ENCODE measurements at regions not wholly inside any gene's neighbourhood (a gene's known extent, or its start where the extent isn't known, plus 50 kb on each side); places are given as distances from the start of the nearest gene placed in this dataset.
"Not testable (repeated sequence)": the region's sequence is repeated elsewhere in the genome, so short reads cannot be mapped to it uniquely, and the experiment has no call there.

DNA sequence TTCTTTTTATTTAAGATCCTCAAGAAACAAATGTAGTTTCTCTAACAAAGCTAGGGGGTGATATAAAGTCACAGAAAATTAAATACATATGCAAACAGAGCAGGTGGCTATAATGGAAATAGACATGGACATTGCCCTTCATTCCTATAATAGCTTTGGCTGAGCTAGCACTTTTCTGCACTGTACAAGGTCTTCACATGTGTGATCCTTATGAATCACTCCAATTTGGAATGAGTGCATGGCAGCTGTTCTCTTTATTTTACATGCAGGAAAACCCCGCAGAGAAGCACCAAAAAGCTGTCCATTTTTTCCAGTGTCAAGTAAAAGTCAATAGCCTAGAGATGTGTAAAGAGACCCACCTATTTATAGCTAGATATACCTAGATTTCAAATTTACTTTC, 747.4 kb upstream of the SLC8A1 start:
- Histone ChIP-seq H3K4me3 (no peak overlapping the region), H3K27ac (no peak overlapping the region)

DNA sequence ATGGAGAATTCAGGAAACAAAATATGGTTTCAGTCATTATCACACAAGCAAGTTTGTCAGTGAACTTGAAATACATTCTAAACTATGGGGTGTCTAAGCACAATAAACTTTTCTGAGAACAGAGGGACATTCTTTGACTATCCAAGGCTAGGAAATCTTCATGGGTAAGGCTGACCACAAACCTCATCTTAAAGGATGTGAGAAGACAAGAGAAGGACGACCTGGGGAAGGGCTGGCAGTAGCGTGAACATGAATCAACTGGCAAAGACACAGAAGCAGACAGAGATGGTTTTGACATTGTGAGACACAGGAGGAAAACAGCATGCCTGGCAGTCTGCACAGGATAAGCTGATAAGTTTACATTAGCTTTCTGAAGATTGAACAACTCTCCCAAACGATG, 752.4 kb upstream of the SLC8A1 start:
- Histone ChIP-seq H3K4me3 (no peak overlapping the region), H3K27ac (no peak overlapping the region)

DNA sequence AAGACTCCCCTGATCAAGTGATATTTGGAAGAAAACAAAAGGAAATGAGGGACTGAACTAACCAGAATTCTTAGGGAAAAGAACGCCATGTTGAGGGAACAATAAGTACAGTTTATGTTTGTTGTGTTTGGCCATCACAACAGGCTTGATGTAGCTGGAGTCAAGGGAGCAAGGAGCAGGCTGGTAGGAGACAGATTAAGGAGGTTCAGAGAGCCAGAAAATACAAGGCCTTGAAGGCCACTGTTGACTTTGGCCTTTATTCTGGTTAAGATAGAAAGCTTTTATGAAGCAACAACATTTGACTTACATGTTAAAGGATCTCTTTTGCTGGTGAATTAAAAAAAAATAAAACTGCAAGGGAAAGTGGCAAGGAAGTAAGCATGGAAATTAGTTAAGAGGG, 754.1 kb upstream of the SLC8A1 start:
- Histone ChIP-seq H3K4me3 (no peak overlapping the region), H3K27ac (no peak overlapping the region)

- H3K27ac ChIP-seq = no peak overlapping the region
- H3K4me3 ChIP-seq = no peak overlapping the region
Observed at GRCh38 chr2:41207578-41207977, 755.7 kb upstream of the SLC8A1 start.

GRCh38 chr2:41210030-41210429, 758.1 kb upstream of the SLC8A1 start:
- not testable (repeated sequence) for H3K27ac ChIP-seq, H3K4me3 ChIP-seq

- Histone ChIP-seq H3K4me3 (no peak overlapping the region), H3K27ac (no peak overlapping the region)
Observed at GRCh38 chr2:41216978-41217377, 765.1 kb upstream of the SLC8A1 start.

DNA sequence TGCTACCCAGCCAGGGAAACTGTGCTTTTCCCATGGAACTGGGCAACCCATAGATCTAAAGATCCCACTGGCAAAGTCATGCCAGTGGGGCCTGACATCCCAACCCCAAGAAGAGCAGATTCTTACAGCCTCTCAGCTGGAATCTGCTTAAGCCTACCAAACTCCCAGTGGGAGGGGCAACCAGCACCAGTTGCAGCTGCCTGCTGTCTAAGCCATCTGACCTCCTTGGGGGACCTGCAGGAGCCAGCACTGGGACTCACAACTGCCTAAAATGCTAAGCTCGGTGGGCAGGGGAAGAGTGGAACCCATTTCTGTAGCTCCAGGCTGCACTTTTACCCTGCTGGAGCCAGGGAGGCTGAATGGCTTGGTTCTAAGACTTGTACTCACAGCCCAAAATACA, 770.7 kb upstream of the SLC8A1 start:
- no peak overlapping the region for H3K27ac ChIP-seq
- no peak overlapping the region for H3K4me3 ChIP-seq

GRCh38 chr2:41234093-41234492, 782.2 kb upstream of the SLC8A1 start:
- H3K27ac ChIP-seq = no peak overlapping the region
- no peak overlapping the region for H3K4me3 ChIP-seq

GRCh38 chr2:41241325-41242000, 789.6 kb upstream of the SLC8A1 start:
- no peak overlapping the region for H3K27ac ChIP-seq

GRCh38 chr2:41242001-41242331, 790.1 kb upstream of the SLC8A1 start:
- Histone ChIP-seq H3K27ac (no peak overlapping the region), H3K4me3 (no peak overlapping the region)

More at GRCh38 chr2:41241325-41242000, 789.6 kb upstream of the SLC8A1 start:
- H3K4me3 ChIP-seq = no peak overlapping the region

DNA sequence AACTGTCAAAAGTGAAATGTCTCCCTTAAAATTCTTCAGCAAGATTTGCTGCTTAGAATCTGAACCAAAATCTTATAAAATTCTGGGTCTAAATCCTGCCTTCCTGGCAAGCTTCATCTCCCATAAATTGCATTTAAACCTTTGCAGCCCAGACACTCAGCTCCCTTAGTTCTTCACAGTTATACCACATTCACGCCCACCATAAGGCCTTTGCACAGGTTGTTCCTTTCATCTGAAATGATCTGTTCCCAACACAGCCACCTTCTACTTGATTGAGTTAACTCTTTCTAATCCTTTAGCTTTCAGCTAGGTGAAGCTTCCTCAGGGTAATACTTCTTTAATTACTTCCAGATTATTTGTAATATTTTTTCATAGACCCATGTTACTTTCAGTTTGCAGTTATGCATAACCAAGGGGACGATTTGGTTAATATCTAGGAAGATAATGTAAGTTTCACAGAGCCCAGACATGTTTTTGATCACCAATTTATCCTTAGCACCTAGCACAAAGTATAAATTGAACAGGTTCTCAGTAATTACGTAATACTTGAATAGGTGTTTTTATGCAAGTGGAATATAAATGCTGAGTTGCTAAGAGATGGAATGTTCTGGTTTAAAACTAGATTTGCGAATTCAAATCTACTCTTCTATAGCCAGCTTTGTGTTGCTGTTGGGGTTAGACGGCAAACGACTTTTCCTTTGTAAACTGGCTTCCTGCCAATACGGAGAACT, 779.7 kb upstream of the PKDCC start:
- Histone ChIP-seq H3K4me3 (no peak overlapping the region), H3K27ac (no peak overlapping the region)

DNA sequence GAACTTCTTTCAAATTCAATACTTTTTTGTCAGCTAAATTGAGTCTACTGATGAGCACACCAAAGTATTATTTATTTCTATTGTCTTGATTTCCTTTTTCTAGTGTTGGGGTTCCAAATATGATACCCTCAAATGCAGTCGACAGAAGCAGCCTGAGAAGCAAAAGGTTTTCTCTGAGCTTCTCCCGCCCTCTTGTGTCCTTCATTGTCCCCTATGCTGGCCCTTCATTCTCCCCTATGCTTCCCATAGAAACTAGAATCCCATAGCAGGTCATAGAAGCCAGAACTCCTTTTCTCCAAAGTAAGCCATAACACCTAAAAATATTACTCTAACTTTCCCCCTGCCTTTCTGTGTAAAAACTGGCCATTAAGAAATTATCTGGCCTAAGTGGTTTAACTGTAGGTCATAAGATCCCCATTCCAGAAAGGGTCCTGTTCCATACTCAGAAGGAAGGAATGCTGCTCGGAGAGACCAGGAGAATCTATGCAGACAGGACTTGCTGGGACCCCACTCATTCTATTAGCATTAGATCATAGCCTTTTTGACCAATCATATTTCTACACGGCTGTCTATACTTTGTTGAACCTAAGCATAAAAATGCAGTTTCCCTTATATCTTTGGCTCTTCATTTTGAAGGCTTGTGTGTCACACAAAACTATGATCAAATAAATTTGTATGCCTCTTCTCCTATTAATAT, 764.6 kb upstream of the PKDCC start:
- no peak overlapping the region for H3K27ac ChIP-seq

GRCh38 chr2:41293491-41293890, 754.3 kb upstream of the PKDCC start:
- H3K27ac ChIP-seq = no peak overlapping the region
- no peak overlapping the region for H3K4me3 ChIP-seq

More for the DNA sequence above, 764.6 kb upstream of the PKDCC start:
- H3K4me3 ChIP-seq = no peak overlapping the region

GRCh38 chr2:41294331-41294730, 753.5 kb upstream of the PKDCC start:
- no peak overlapping the region for H3K27ac ChIP-seq

GRCh38 chr2:41313082-41313481, 734.7 kb upstream of the PKDCC start:
- Histone ChIP-seq H3K27ac (no peak overlapping the region), H3K4me3 (no peak overlapping the region)

More at GRCh38 chr2:41294331-41294730, 753.5 kb upstream of the PKDCC start:
- H3K4me3 ChIP-seq = no peak overlapping the region

DNA sequence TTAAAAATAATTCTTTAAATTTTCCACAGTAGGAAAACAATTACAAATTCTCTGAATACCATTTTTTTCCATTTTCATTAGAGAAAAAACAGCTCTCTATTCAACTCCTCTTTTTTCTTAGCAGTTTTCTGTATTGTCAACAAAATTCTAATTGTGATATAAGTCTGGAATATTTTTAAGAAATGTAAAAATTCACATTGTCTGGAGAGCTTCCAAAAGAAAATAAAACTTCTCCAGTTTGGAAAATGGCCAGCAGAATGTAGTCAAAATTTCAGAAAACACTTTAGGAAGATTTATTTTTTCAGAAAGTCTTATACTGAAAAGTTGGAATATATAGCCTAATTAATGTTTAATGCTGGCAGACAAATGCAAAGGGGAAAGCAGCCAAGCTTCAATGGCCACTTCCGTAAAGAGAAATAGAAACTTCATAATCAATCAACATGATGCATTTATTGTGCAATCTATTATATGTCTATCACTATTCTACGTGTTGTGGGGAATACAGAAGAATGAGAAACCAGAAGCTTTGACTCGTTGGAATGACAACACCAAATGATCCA, 733.2 kb upstream of the PKDCC start:
- Histone ChIP-seq H3K4me3 (no peak overlapping the region), H3K27ac (no peak overlapping the region)

- H3K4me3 ChIP-seq = no peak overlapping the region
- no peak overlapping the region for H3K27ac ChIP-seq
Observed at GRCh38 chr2:41319437-41319836, 728.4 kb upstream of the PKDCC start.

DNA sequence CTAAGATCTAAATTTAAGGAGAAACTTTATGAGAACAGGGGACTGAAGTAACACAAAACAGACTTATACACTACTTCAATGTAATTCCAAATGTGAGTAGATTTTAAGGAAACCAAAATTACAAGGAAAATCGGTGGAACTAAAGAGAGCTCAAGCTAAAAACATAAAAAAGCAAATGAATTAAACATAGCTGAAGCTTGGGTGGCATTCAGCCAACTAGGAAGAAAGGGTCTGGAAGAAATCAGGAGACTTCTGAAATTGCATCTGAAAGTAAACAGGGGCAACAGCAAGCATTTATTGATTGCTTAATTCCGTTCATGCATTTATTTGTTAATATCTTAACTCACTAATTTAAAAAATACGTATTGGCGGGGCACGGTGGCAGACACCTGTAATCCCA, 727.3 kb upstream of the PKDCC start:
- Histone ChIP-seq H3K27ac (no peak overlapping the region), H3K4me3 (no peak overlapping the region)

DNA sequence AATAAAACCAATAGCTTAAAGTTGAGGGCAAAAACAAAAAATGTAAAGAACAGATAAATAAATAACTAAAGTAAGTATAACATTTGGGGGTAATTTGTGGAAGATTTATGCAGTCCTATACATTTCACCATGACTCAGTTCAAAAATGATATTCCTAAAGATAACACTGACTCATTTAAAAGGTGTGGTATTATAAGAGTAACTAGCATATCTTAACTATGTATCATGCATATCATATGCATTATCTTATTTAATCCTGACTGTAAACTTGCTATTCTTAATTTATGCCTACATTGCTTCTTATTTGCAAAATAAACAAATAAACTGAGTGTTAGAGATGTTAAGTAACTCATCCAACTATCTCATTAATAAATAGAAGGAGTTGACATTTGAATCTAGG, 726.5 kb upstream of the PKDCC start:
- Histone ChIP-seq H3K27ac (no peak overlapping the region), H3K4me3 (no peak overlapping the region)

- H3K27ac ChIP-seq = no peak overlapping the region
- no peak overlapping the region for H3K4me3 ChIP-seq
Observed at GRCh38 chr2:41326851-41327250, 721.0 kb upstream of the PKDCC start.

- no peak overlapping the region for H3K27ac ChIP-seq
- H3K4me3 ChIP-seq = no peak overlapping the region
Observed at GRCh38 chr2:41329040-41329439, 718.8 kb upstream of the PKDCC start.

Measured in skin epidermis (tissue), 12 donors.